HG02970 (cell line): ENCODE measurements at regions not wholly inside any gene's neighbourhood (a gene's known extent, or its start where the extent isn't known, plus 50 kb on each side); places are given as distances from the start of the nearest gene placed in this dataset.
A peak's percentile ranks its signal among the peaks of the same experiment; 100 is the strongest.

ENCODE experiments used
- ATAC-seq: cut with Tn5 transposase; IDR thresholded peaks from one replicate; pipeline ENCODE4 v1.9.1; 2021; ENCODE audit warnings: mild to moderate bottlenecking, moderate library complexity, moderate number of reproducible peaks; ENCODE audit not compliant: unreplicated experiment, low FRiP score

- ATAC-seq: no peak
Observed at GRCh38 chr2:136482966-136483365, 282.4 kb upstream of the THSD7B start.

- no peak for ATAC-seq
Observed at GRCh38 chr2:136482006-136482405, 283.3 kb upstream of the THSD7B start.

GRCh38 chr2:136479696-136480095 is 285.6 kb upstream of the THSD7B start:
- no peak for ATAC-seq

- ATAC-seq: no peak
Observed at GRCh38 chr2:136468799-136469369, 296.5 kb upstream of the THSD7B start.

GRCh38 chr2:136452528-136452927 is 312.8 kb upstream of the THSD7B start:
- no peak for ATAC-seq

- no peak for ATAC-seq
Observed at GRCh38 chr2:136448986-136449780, 316.2 kb upstream of the THSD7B start.

- no peak for ATAC-seq
Observed at GRCh38 chr2:136448432-136448831, 316.9 kb upstream of the THSD7B start.

- no peak for ATAC-seq
Observed at GRCh38 chr2:136444323-136444722, 321.0 kb upstream of the THSD7B start.

- ATAC-seq: no peak
Observed at GRCh38 chr2:136443661-136444060, 321.7 kb upstream of the THSD7B start.

- ATAC-seq: no peak
Observed at GRCh38 chr2:136441979-136442714, 323.2 kb upstream of the THSD7B start.

GRCh38 chr2:136439064-136439676 is 321.2 kb upstream of the CXCR4 start:
- no peak for ATAC-seq

GRCh38 chr2:136437461-136437860 is 319.5 kb upstream of the CXCR4 start:
- no peak for ATAC-seq

GRCh38 chr2:136436936-136437335 is 319.0 kb upstream of the CXCR4 start:
- ATAC-seq: no peak

GRCh38 chr2:136434251-136434715 is 316.3 kb upstream of the CXCR4 start:
- no peak for ATAC-seq

- no peak for ATAC-seq
Observed at GRCh38 chr2:136433261-136433660, 315.3 kb upstream of the CXCR4 start.

GRCh38 chr2:136424112-136424511 is 306.2 kb upstream of the CXCR4 start:
- no peak for ATAC-seq

- ATAC-seq: peak; percentile 99
Observed at GRCh38 chr2:136423516-136423996, 305.6 kb upstream of the CXCR4 start.

GRCh38 chr2:136422512-136422911 is 304.6 kb upstream of the CXCR4 start:
- ATAC-seq: no peak

- no peak for ATAC-seq
Observed at GRCh38 chr2:136420346-136420745, 302.4 kb upstream of the CXCR4 start.

- ATAC-seq: no peak
Observed at GRCh38 chr2:136411946-136412345, 294.0 kb upstream of the CXCR4 start.

- no peak for ATAC-seq
Observed at GRCh38 chr2:136410673-136411072, 292.7 kb upstream of the CXCR4 start.
